IMR-90 (cell line): ENCODE measurements at regions not wholly inside any gene's neighbourhood (a gene's known extent, or its start where the extent isn't known, plus 50 kb on each side); places are given as distances from the start of the nearest gene placed in this dataset.
"Not testable (repeated sequence)": the region's sequence is repeated elsewhere in the genome, so short reads cannot be mapped to it uniquely, and the experiment has no call there.

Experiments used
- MAFK ChIP-seq: IDR thresholded peaks from 2 replicates; pipeline ENCODE4 v1.6.1; 2012; ENCODE audit warnings: low read depth, low read length, improper control_type of control experiment
- SMC3 ChIP-seq: fragments of 150-350 bp; IDR thresholded peaks from 2 replicates; pipeline ENCODE4 v1.6.1; 2016; ENCODE audit warnings: low read depth, mild to moderate bottlenecking, antibody characterized with exemption, low read length, moderate library complexity
- TF ChIP-seq, protein P1 (sequence below): conservative IDR thresholded peaks from 2 replicates; pipeline ENCODE4 v1.5.1; 2012; ENCODE audit warnings: mild to moderate bottlenecking, low read depth, low read length, improper control_type of control experiment

DNA sequence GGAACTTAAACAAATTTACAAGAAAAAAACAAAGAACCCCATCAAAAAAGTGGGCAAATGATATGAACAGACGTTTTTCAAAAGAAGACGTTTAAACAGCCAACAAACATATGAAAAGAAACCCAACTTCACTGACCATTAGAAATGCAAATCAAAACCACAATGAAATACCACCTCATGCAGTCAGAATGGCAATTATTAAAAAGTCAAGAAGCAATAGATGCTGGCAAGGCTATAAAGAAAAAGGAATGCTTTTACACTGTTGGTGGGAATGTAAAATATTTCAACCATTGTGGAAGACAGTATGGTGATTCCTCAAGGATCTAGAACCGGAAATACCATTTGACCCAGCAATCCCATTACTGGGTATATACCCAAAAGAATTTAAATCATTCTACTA, 194.1 kb downstream of the PTBP2 start:
- TF ChIP-seq SMC3, MAFK: not testable (repeated sequence)
- TF ChIP-seq, protein P1, sequence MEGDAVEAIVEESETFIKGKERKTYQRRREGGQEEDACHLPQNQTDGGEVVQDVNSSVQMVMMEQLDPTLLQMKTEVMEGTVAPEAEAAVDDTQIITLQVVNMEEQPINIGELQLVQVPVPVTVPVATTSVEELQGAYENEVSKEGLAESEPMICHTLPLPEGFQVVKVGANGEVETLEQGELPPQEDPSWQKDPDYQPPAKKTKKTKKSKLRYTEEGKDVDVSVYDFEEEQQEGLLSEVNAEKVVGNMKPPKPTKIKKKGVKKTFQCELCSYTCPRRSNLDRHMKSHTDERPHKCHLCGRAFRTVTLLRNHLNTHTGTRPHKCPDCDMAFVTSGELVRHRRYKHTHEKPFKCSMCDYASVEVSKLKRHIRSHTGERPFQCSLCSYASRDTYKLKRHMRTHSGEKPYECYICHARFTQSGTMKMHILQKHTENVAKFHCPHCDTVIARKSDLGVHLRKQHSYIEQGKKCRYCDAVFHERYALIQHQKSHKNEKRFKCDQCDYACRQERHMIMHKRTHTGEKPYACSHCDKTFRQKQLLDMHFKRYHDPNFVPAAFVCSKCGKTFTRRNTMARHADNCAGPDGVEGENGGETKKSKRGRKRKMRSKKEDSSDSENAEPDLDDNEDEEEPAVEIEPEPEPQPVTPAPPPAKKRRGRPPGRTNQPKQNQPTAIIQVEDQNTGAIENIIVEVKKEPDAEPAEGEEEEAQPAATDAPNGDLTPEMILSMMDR = not testable (repeated sequence)
